GM06990 (cell line): ENCODE measurements at regions not wholly inside any gene's neighbourhood (a gene's known extent, or its start where the extent isn't known, plus 50 kb on each side); places are given as distances from the start of the nearest gene placed in this dataset.

Experiments used
- DNase-seq: peaks from one replicate; pipeline ENCODE4 v3.0.0-alpha.2; 2011; ENCODE audit not compliant: insufficient read length; ENCODE audit errors: extremely low read depth
- H3K27me3 ChIP-seq: replicated peaks from 2 replicates; pipeline ENCODE4 v1.6.0; 2011; ENCODE audit warnings: low read length; ENCODE audit not compliant: control insufficient read depth, insufficient read depth
- H3K36me3 ChIP-seq: 2 replicates; pipeline ENCODE4 v1.5.1; 2011; ENCODE audit warnings: low read length; ENCODE audit not compliant: control insufficient read depth, insufficient read depth
- H3K4me3 ChIP-seq: replicated peaks from 2 replicates; pipeline ENCODE4 v1.5.1; 2011; ENCODE audit warnings: low read depth, mild to moderate bottlenecking, control low read depth, low read length
- CTCF ChIP-seq: IDR thresholded peaks from 2 replicates; pipeline ENCODE4 v1.5.1; 2011; ENCODE audit warnings: low read length, control low read depth, mild to moderate bottlenecking, inconsistent platforms; ENCODE audit not compliant: insufficient read depth, poor library complexity, severe bottlenecking

GRCh38 chr5:125215593-125215992, 469.2 kb upstream of the ZNF608 start:
- TF ChIP-seq CTCF = no peak
- Histone ChIP-seq H3K4me3 (no peak overlapping the region), H3K36me3 (no peaks in the 10 kb centered on the region), H3K27me3 (no peaks in the 10 kb centered on the region)
- no peak for DNase-seq

- DNase-seq = no peak
- TF ChIP-seq CTCF = no peak
- Histone ChIP-seq H3K27me3 (no peaks in the 10 kb centered on the region), H3K36me3 (no peaks in the 10 kb centered on the region), H3K4me3 (no peak overlapping the region)
Measured at GRCh38 chr5:125219710-125220109, 473.3 kb upstream of the ZNF608 start.

- no peaks in the 10 kb centered on the region for H3K36me3 ChIP-seq
- no peaks in the 10 kb centered on the region for H3K27me3 ChIP-seq
- no peak for DNase-seq
- TF ChIP-seq CTCF = no peak
- no peak overlapping the region for H3K4me3 ChIP-seq
Measured at GRCh38 chr5:125220284-125220683, 473.8 kb upstream of the ZNF608 start.

- Histone ChIP-seq H3K4me3 (no peak overlapping the region), H3K36me3 (no peaks in the 10 kb centered on the region), H3K27me3 (no peaks in the 10 kb centered on the region)
- TF ChIP-seq CTCF = no peak
- no peak for DNase-seq
Measured at GRCh38 chr5:125222597-125223240, 476.3 kb upstream of the ZNF608 start.

- Histone ChIP-seq H3K4me3 (no peak overlapping the region), H3K27me3 (no peaks in the 10 kb centered on the region), H3K36me3 (no peaks in the 10 kb centered on the region)
- DNase-seq = no peak
- no peak for TF ChIP-seq CTCF
Measured at GRCh38 chr5:125225424-125225823, 479.0 kb upstream of the ZNF608 start.

- no peaks in the 10 kb centered on the region for H3K27me3 ChIP-seq
- no peak for DNase-seq
- H3K4me3 ChIP-seq = no peak overlapping the region
- no peak for TF ChIP-seq CTCF
- H3K36me3 ChIP-seq = no peaks in the 10 kb centered on the region
Measured at GRCh38 chr5:125226825-125227224, 480.4 kb upstream of the ZNF608 start.
